ENCODE measurements at regions not wholly inside any gene's neighbourhood (a gene's known extent, or its start where the extent isn't known, plus 50 kb on each side); places are given as distances from the start of the nearest gene placed in this dataset.

GRCh38 chr16:26330654-26331053, 638.9 kb downstream of the HS3ST4 start:
- H3K9me3 Mint-ChIP-seq: peaks cover 5% of the 10 kb centered on the region
- no peaks in the 10 kb centered on the region for H3K79me2 ChIP-seq (ENCODE audit: low read depth)

GRCh38 chr16:26334218-26335111, 642.7 kb downstream of the HS3ST4 start:
- H3K27ac Mint-ChIP-seq: no peak overlapping the region
- peaks cover 2% of the 10 kb centered on the region for H3K9me3 Mint-ChIP-seq
- peaks cover 2% of the 10 kb centered on the region for H3K27me3 Mint-ChIP-seq (ENCODE audit: insufficient read depth, low read depth)
- Histone ChIP-seq H3F3A (ENCODE audit: low read depth) (no peaks in the 10 kb centered on the region), H3K27me3 (no peaks in the 10 kb centered on the region), H2AFZ (replicated peaks) (no peak overlapping the region), H3K79me2 (ENCODE audit: low read depth) (no peaks in the 10 kb centered on the region), H4K20me1 (ENCODE audit: low read depth) (no peaks in the 10 kb centered on the region), H3K36me3 (no peaks in the 10 kb centered on the region), H3K27ac (no peak overlapping the region), H3K4me1 (peaks cover 21% of the 10 kb centered on the region), H3K4me2 (peak overlapping the region; percentile 3), H3K9ac (no peak overlapping the region), H3K4me3 (no peak overlapping the region), H3K9me3 (ENCODE audit: low read depth) (no peaks in the 10 kb centered on the region)
- peak; percentile 18 for DNase-seq (ENCODE audit: low spot score)
- no peak for TF ChIP-seq CTCF (IDR thresholded peaks at IDR 0.05)
- TF ChIP-seq EZH2 (IDR thresholded peaks at IDR 0.05): no peak
- TF ChIP-seq EZH2phosphoT487 (IDR thresholded peaks at IDR 0.05): no peak
- H3K4me3 Mint-ChIP-seq: no peak overlapping the region
- no peaks in the 10 kb centered on the region for H3K36me3 Mint-ChIP-seq
- H3K4me1 Mint-ChIP-seq: peaks cover 22% of the 10 kb centered on the region

More at GRCh38 chr16:26330654-26331053, 638.9 kb downstream of the HS3ST4 start:
- Histone ChIP-seq H3K36me3 (no peaks in the 10 kb centered on the region), H3K27me3 (no peaks in the 10 kb centered on the region), H4K20me1 (ENCODE audit: low read depth) (no peaks in the 10 kb centered on the region), H3K4me3 (no peak overlapping the region), H3K9me3 (ENCODE audit: low read depth) (no peaks in the 10 kb centered on the region), H3K9ac (no peak overlapping the region), H3K4me2 (no peak overlapping the region), H2AFZ (replicated peaks) (no peak overlapping the region), H3K27ac (no peak overlapping the region), H3F3A (ENCODE audit: low read depth) (no peaks in the 10 kb centered on the region), H3K4me1 (peaks cover 8% of the 10 kb centered on the region)
- H3K4me1 Mint-ChIP-seq: peaks cover 15% of the 10 kb centered on the region
- H3K36me3 Mint-ChIP-seq: no peaks in the 10 kb centered on the region
- H3K27ac Mint-ChIP-seq: no peak overlapping the region
- DNase-seq (ENCODE audit: low spot score): no peak
- H3K4me3 Mint-ChIP-seq: no peak overlapping the region
- TF ChIP-seq CTCF (IDR thresholded peaks at IDR 0.05) (no peak), EZH2 (IDR thresholded peaks at IDR 0.05) (no peak), EZH2phosphoT487 (IDR thresholded peaks at IDR 0.05) (no peak)
- no peaks in the 10 kb centered on the region for H3K27me3 Mint-ChIP-seq (ENCODE audit: insufficient read depth, low read depth)

GRCh38 chr16:26335236-26335853, 643.6 kb downstream of the HS3ST4 start:
- Histone ChIP-seq H3K9me3 (ENCODE audit: low read depth) (no peaks in the 10 kb centered on the region), H3K36me3 (no peaks in the 10 kb centered on the region), H3K79me2 (ENCODE audit: low read depth) (no peaks in the 10 kb centered on the region), H2AFZ (replicated peaks) (no peak overlapping the region), H3K9ac (no peak overlapping the region), H3K27ac (no peak overlapping the region), H4K20me1 (ENCODE audit: low read depth) (no peaks in the 10 kb centered on the region), H3F3A (ENCODE audit: low read depth) (no peaks in the 10 kb centered on the region), H3K4me1 (peaks cover 21% of the 10 kb centered on the region), H3K27me3 (no peaks in the 10 kb centered on the region), H3K4me2 (peak overlapping the region; percentile 3), H3K4me3 (no peak overlapping the region)
- H3K27ac Mint-ChIP-seq: no peak overlapping the region
- H3K4me3 Mint-ChIP-seq: no peak overlapping the region
- no peak for DNase-seq (ENCODE audit: low spot score)
- peaks cover 22% of the 10 kb centered on the region for H3K4me1 Mint-ChIP-seq
- no peak for TF ChIP-seq EZH2phosphoT487 (IDR thresholded peaks at IDR 0.05)
- TF ChIP-seq CTCF (IDR thresholded peaks at IDR 0.05): no peak
- TF ChIP-seq EZH2 (IDR thresholded peaks at IDR 0.05): no peak
- no peaks in the 10 kb centered on the region for H3K9me3 Mint-ChIP-seq
- peaks cover 2% of the 10 kb centered on the region for H3K27me3 Mint-ChIP-seq (ENCODE audit: insufficient read depth, low read depth)
- H3K36me3 Mint-ChIP-seq: no peaks in the 10 kb centered on the region
